ENCODE measurements at regions not wholly inside any gene's neighbourhood (a gene's known extent, or its start where the extent isn't known, plus 50 kb on each side); places are given as distances from the start of the nearest gene placed in this dataset.

DNA sequence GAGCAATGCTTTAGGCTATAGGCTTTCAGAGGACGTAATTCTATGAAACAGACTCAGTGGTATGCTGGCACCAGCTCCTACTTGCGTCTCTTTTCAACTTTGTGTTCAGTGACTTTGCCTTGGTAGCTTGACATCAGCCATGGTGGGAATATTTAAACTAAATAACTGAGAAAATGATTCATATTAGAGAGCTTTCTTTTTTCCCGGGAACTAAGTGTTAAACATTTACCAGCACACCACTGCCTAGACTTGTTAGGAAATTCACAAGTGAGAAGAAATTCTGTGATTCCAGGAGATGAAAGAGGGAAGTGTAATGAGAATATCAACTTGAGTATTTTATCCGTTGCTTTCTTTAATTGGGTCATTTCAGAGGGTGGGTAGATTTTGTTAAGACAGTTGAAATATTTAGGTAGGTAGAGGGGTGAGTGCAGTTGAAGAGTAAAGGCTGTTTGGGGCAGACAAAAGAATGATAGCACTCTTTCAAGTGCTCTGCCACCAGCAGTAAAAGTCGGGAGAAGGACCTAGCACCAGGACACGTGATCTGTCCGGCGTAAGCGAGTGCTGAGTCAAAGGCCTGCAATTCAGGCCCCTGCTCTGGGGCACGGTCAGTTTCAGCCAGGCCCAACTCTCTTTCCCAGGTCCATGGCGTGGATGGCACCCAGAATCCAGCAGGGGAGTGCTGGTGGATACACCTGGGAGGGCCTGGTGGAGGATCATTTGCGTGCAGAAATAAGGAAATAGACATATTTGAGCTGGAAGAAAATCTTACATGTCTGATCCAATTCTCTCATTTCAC is 206.3 kb downstream of the SNX10 start:
- TF ChIP-seq, protein P1, sequence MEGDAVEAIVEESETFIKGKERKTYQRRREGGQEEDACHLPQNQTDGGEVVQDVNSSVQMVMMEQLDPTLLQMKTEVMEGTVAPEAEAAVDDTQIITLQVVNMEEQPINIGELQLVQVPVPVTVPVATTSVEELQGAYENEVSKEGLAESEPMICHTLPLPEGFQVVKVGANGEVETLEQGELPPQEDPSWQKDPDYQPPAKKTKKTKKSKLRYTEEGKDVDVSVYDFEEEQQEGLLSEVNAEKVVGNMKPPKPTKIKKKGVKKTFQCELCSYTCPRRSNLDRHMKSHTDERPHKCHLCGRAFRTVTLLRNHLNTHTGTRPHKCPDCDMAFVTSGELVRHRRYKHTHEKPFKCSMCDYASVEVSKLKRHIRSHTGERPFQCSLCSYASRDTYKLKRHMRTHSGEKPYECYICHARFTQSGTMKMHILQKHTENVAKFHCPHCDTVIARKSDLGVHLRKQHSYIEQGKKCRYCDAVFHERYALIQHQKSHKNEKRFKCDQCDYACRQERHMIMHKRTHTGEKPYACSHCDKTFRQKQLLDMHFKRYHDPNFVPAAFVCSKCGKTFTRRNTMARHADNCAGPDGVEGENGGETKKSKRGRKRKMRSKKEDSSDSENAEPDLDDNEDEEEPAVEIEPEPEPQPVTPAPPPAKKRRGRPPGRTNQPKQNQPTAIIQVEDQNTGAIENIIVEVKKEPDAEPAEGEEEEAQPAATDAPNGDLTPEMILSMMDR (conservative IDR thresholded peaks at IDR 0.05): no peak
- no peak for TF ChIP-seq EZH2 (IDR thresholded peaks at IDR 0.05; ENCODE audit: low read depth)
